ENCODE measurements at regions not wholly inside any gene's neighbourhood (a gene's known extent, or its start where the extent isn't known, plus 50 kb on each side); places are given as distances from the start of the nearest gene placed in this dataset.

GRCh38 chr12:92574911-92575570 lies 127.7 kb upstream of the PLEKHG7 start:
- H3K4me3 Mint-ChIP-seq = no peak overlapping the region
- H3K9me3 Mint-ChIP-seq = peaks cover 3% of the 10 kb centered on the region
- peak overlapping the region; percentile 60 for H3K27ac Mint-ChIP-seq
- H3K27me3 Mint-ChIP-seq = no peaks in the 10 kb centered on the region
- no peaks in the 10 kb centered on the region for H3K36me3 Mint-ChIP-seq
- peaks cover 9% of the 10 kb centered on the region for H3K4me1 Mint-ChIP-seq
- no peak for ATAC-seq

- H3K27ac Mint-ChIP-seq = peak overlapping the region; percentile 65
- H3K4me1 Mint-ChIP-seq = peaks cover 9% of the 10 kb centered on the region
- H3K36me3 Mint-ChIP-seq = no peaks in the 10 kb centered on the region
- no peaks in the 10 kb centered on the region for H3K27me3 Mint-ChIP-seq
- no peak for ATAC-seq
- H3K9me3 Mint-ChIP-seq = peaks cover 3% of the 10 kb centered on the region
- no peak overlapping the region for H3K4me3 Mint-ChIP-seq
Measured at GRCh38 chr12:92574051-92574783, 128.6 kb upstream of the PLEKHG7 start.

- ATAC-seq = no peak
- no peaks in the 10 kb centered on the region for H3K27me3 Mint-ChIP-seq
- H3K9me3 Mint-ChIP-seq = peaks cover 3% of the 10 kb centered on the region
- H3K4me1 Mint-ChIP-seq = peaks cover 9% of the 10 kb centered on the region
- H3K27ac Mint-ChIP-seq = peak overlapping the region; percentile 65
- no peak overlapping the region for H3K4me3 Mint-ChIP-seq
- no peaks in the 10 kb centered on the region for H3K36me3 Mint-ChIP-seq
Measured at GRCh38 chr12:92573104-92573503, 129.7 kb upstream of the PLEKHG7 start.

- no peak overlapping the region for H3K4me3 Mint-ChIP-seq
- H3K9me3 Mint-ChIP-seq = peaks cover 3% of the 10 kb centered on the region
- peak overlapping the region; percentile 53 for H3K27ac Mint-ChIP-seq
- peaks cover 3% of the 10 kb centered on the region for H3K36me3 Mint-ChIP-seq
- no peaks in the 10 kb centered on the region for H3K27me3 Mint-ChIP-seq
- peaks cover 13% of the 10 kb centered on the region for H3K4me1 Mint-ChIP-seq
- ATAC-seq = no peak
Measured at GRCh38 chr12:92571844-92572543, 130.8 kb upstream of the PLEKHG7 start.

- H3K9me3 Mint-ChIP-seq = peaks cover 3% of the 10 kb centered on the region
- H3K27ac Mint-ChIP-seq = peak overlapping the region; percentile 53
- no peak for ATAC-seq
- H3K4me3 Mint-ChIP-seq = no peak overlapping the region
- H3K36me3 Mint-ChIP-seq = peaks cover 10% of the 10 kb centered on the region
- H3K27me3 Mint-ChIP-seq = no peaks in the 10 kb centered on the region
- peaks cover 20% of the 10 kb centered on the region for H3K4me1 Mint-ChIP-seq
Measured at GRCh38 chr12:92571169-92571568, 131.6 kb upstream of the PLEKHG7 start.

- ATAC-seq = peak; percentile 94
- H3K36me3 Mint-ChIP-seq = peaks cover 16% of the 10 kb centered on the region
- peaks cover 22% of the 10 kb centered on the region for H3K4me1 Mint-ChIP-seq
- no peak overlapping the region for H3K27ac Mint-ChIP-seq
- H3K9me3 Mint-ChIP-seq = peaks cover 7% of the 10 kb centered on the region
- no peaks in the 10 kb centered on the region for H3K27me3 Mint-ChIP-seq
- no peak overlapping the region for H3K4me3 Mint-ChIP-seq
Measured at GRCh38 chr12:92570056-92570753, 132.6 kb upstream of the PLEKHG7 start.

- ATAC-seq = no peak
- Mint-ChIP-seq H3K27me3 (no peaks in the 10 kb centered on the region), H3K4me1 (peaks cover 24% of the 10 kb centered on the region), H3K9me3 (peaks cover 7% of the 10 kb centered on the region), H3K27ac (no peak overlapping the region), H3K36me3 (peaks cover 22% of the 10 kb centered on the region), H3K4me3 (no peak overlapping the region)
Measured at GRCh38 chr12:92568691-92569090, 134.1 kb upstream of the PLEKHG7 start.

GRCh38 chr12:92566448-92567019 lies 136.3 kb upstream of the PLEKHG7 start:
- peaks cover 4% of the 10 kb centered on the region for H3K9me3 Mint-ChIP-seq
- ATAC-seq = no peak
- peak overlapping the region; percentile 32 for H3K27ac Mint-ChIP-seq
- no peaks in the 10 kb centered on the region for H3K27me3 Mint-ChIP-seq
- no peak overlapping the region for H3K4me3 Mint-ChIP-seq
- H3K4me1 Mint-ChIP-seq = peaks cover 35% of the 10 kb centered on the region
- peaks cover 22% of the 10 kb centered on the region for H3K36me3 Mint-ChIP-seq

- Mint-ChIP-seq H3K4me3 (no peak overlapping the region), H3K27ac (peak overlapping the region; percentile 79), H3K36me3 (peaks cover 22% of the 10 kb centered on the region), H3K9me3 (peaks cover 6% of the 10 kb centered on the region), H3K4me1 (peaks cover 47% of the 10 kb centered on the region), H3K27me3 (no peaks in the 10 kb centered on the region)
- no peak for ATAC-seq
Measured at GRCh38 chr12:92563819-92564218, 139.0 kb upstream of the PLEKHG7 start.

- H3K36me3 Mint-ChIP-seq = peaks cover 20% of the 10 kb centered on the region
- H3K27ac Mint-ChIP-seq = peak overlapping the region; percentile 58
- peaks cover 57% of the 10 kb centered on the region for H3K4me1 Mint-ChIP-seq
- no peak for ATAC-seq
- H3K27me3 Mint-ChIP-seq = no peaks in the 10 kb centered on the region
- no peak overlapping the region for H3K4me3 Mint-ChIP-seq
- peaks cover 6% of the 10 kb centered on the region for H3K9me3 Mint-ChIP-seq
Measured at GRCh38 chr12:92562063-92562734, 140.6 kb upstream of the PLEKHG7 start.

- Mint-ChIP-seq H3K36me3 (peaks cover 14% of the 10 kb centered on the region), H3K27me3 (no peaks in the 10 kb centered on the region), H3K27ac (peak overlapping the region; percentile 58), H3K9me3 (peaks cover 6% of the 10 kb centered on the region), H3K4me1 (peaks cover 57% of the 10 kb centered on the region), H3K4me3 (no peak overlapping the region)
- no peak for ATAC-seq
Measured at GRCh38 chr12:92561543-92561899, 141.3 kb upstream of the PLEKHG7 start.

- peaks cover 60% of the 10 kb centered on the region for H3K4me1 Mint-ChIP-seq
- peaks cover 6% of the 10 kb centered on the region for H3K9me3 Mint-ChIP-seq
- H3K27ac Mint-ChIP-seq = peak overlapping the region; percentile 58
- H3K27me3 Mint-ChIP-seq = no peaks in the 10 kb centered on the region
- peaks cover 12% of the 10 kb centered on the region for H3K36me3 Mint-ChIP-seq
- H3K4me3 Mint-ChIP-seq = no peak overlapping the region
- ATAC-seq = no peak
Measured at GRCh38 chr12:92560713-92561542, 141.9 kb upstream of the PLEKHG7 start.

- peaks cover 67% of the 10 kb centered on the region for H3K4me1 Mint-ChIP-seq
- no peak overlapping the region for H3K27ac Mint-ChIP-seq
- H3K27me3 Mint-ChIP-seq = no peaks in the 10 kb centered on the region
- ATAC-seq = no peak
- H3K4me3 Mint-ChIP-seq = no peak overlapping the region
- H3K36me3 Mint-ChIP-seq = no peaks in the 10 kb centered on the region
- H3K9me3 Mint-ChIP-seq = peaks cover 2% of the 10 kb centered on the region
Measured at GRCh38 chr12:92558806-92559205, 144.0 kb upstream of the PLEKHG7 start.
